Panc1 (cell line): ENCODE measurements at regions not wholly inside any gene's neighbourhood (a gene's known extent, or its start where the extent isn't known, plus 50 kb on each side); places are given as distances from the start of the nearest gene placed in this dataset.

Experiments used
- CTCF ChIP-seq: fragments of 450-650 bp; IDR thresholded peaks from 2 replicates; pipeline ENCODE4 v1.5.1; 2017; ENCODE audit warnings: mild to moderate bottlenecking
- SIN3A ChIP-seq: IDR thresholded peaks from 2 replicates; pipeline ENCODE4 v1.6.1; 2012; ENCODE audit warnings: low read depth, mild to moderate bottlenecking, low read length, moderate library complexity, borderline replicate concordance; ENCODE audit not compliant: insufficient read depth
- TCF7L2 ChIP-seq: IDR thresholded peaks from 2 replicates; pipeline ENCODE4 v1.6.1; 2011; ENCODE audit warnings: mild to moderate bottlenecking, low read depth, low read length, inconsistent platforms

- TF ChIP-seq SIN3A, result no peak
- no peak for TF ChIP-seq TCF7L2
- TF ChIP-seq CTCF, result no peak
These were observed 200.3 kb downstream of the CYLD start for GRCh38 chr16:50942143-50942542.
